OCI-LY7 (cell line): ENCODE measurements at regions not wholly inside any gene's neighbourhood (a gene's known extent, or its start where the extent isn't known, plus 50 kb on each side); places are given as distances from the start of the nearest gene placed in this dataset.

Source experiments
- BruUV-seq: library from RNA; stranded (reverse); fragments of 400-500 nt; replicated peaks from 2 replicates; lab custom pipeline; 2021; lab: Mats Ljungman, UMichigan
- CTCF ChIA-PET: fragments of 300-600 bp; sonication (Branson Sonifier 250); formaldehyde crosslinking; loops from one replicate; lab custom pipeline; 2022; ENCODE audit warnings: antibody characterized with exemption; ENCODE audit not compliant: unreplicated experiment; lab: Charles Lee
- POLR2A ChIA-PET: fragments of 300-600 bp; sonication (Branson Sonifier 250); formaldehyde crosslinking; loops from one replicate; lab custom pipeline; 2022; ENCODE audit warnings: antibody characterized with exemption; lab: Charles Lee
- DNase-seq: peaks from one replicate; pipeline ENCODE4 v3.0.0-alpha.2; 2015; ENCODE audit warnings: low spot score
- H2AFZ ChIP-seq: fragments of 200-600 bp; sonication (generic), shearing (Covaris generic); 2 replicates; pipeline ENCODE4 v1.6.1; 2014; ENCODE audit warnings: mild to moderate bottlenecking, antibody characterized with exemption, low read length, moderate library complexity
- H3K27ac ChIP-seq: fragments of 200-600 bp; sonication (generic); 2 replicates; pipeline ENCODE4 v1.5.1; 2014; ENCODE audit warnings: mixed run types, low read depth, mild to moderate bottlenecking, moderate library complexity, low read length, inconsistent platforms; ENCODE audit not compliant: poor library complexity, severe bottlenecking
- H3K36me3 ChIP-seq: fragments of 200-600 bp; sonication (generic); 2 replicates; pipeline ENCODE4 v1.6.1; 2014; ENCODE audit warnings: mild to moderate bottlenecking, antibody characterized with exemption, low read length, moderate library complexity, mixed read lengths; ENCODE audit not compliant: insufficient read depth
- H3K4me1 ChIP-seq: fragments of 200-600 bp; sonication (generic); 2 replicates; pipeline ENCODE4 v1.5.1; 2014; ENCODE audit warnings: mild to moderate bottlenecking, low read length; ENCODE audit not compliant: insufficient read depth, poor library complexity, severe bottlenecking
- H3K4me2 ChIP-seq: fragments of 200-600 bp; sonication (generic); 2 replicates; pipeline ENCODE4 v1.6.1; 2014; ENCODE audit warnings: mild to moderate bottlenecking, low read length
- H3K4me3 ChIP-seq: fragments of 200-600 bp; sonication (generic); 2 replicates; pipeline ENCODE4 v1.5.1; 2014; ENCODE audit warnings: mild to moderate bottlenecking, low read depth, low read length; ENCODE audit not compliant: poor library complexity, severe bottlenecking
- H3K79me2 ChIP-seq: fragments of 200-600 bp; sonication (generic); 2 replicates; pipeline ENCODE4 v1.6.1; 2016; ENCODE audit warnings: low read depth, mild to moderate bottlenecking, low read length, moderate library complexity, mixed read lengths; ENCODE audit not compliant: insufficient read depth
- H3K9me2 ChIP-seq: fragments of 200-600 bp; sonication (generic); 2 replicates; pipeline ENCODE4 v1.6.1; 2016; ENCODE audit warnings: mild to moderate bottlenecking, low read length, mixed read lengths; ENCODE audit not compliant: insufficient read depth
- H3K9me3 ChIP-seq: fragments of 200-600 bp; sonication (generic); 2 replicates; pipeline ENCODE4 v1.6.1; 2014; ENCODE audit warnings: mild to moderate bottlenecking, mixed run types, low read length, mixed read lengths
- H4K20me1 ChIP-seq: fragments of 200-600 bp; sonication (generic); 2 replicates; pipeline ENCODE4 v1.6.1; 2014; ENCODE audit warnings: mild to moderate bottlenecking, antibody characterized with exemption, low read length, moderate library complexity, mixed read lengths; ENCODE audit not compliant: insufficient read depth
- EZH2phosphoT487 ChIP-seq: fragments of 200-600 bp; sonication (generic); IDR thresholded peaks from 2 replicates; pipeline ENCODE4 v1.6.1; 2018; ENCODE audit warnings: low read depth, borderline replicate concordance, mild to moderate bottlenecking, mixed run types, antibody characterized with exemption, low read length, moderate library complexity, mixed read lengths
- intact Hi-C: fragments of 100-400 bp; cut with micrococcal nuclease; formaldehyde crosslinking; loops from one replicate; pipeline ENCODE4 v1.10.0; 2022; ENCODE audit not compliant: unreplicated experiment
- TF ChIP-seq, protein P1 (sequence below): fragments of 200-600 bp; sonication (generic); conservative IDR thresholded peaks from 2 replicates; pipeline ENCODE4 v1.5.1; 2014; ENCODE audit warnings: mild to moderate bottlenecking, antibody characterized with exemption, low read length, moderate library complexity, mixed read lengths

- intact Hi-C loops: no loop called here
- ChIA-PET POLR2A (no interaction called here), CTCF (no interaction called here)
- Histone ChIP-seq H3K4me3 (no peak overlapping the region), H4K20me1 (no peaks in the 10 kb centered on the region), H3K79me2 (no peaks in the 10 kb centered on the region), H3K36me3 (no peaks in the 10 kb centered on the region), H3K9me3 (no peaks in the 10 kb centered on the region), H3K4me1 (no peaks in the 10 kb centered on the region), H3K9me2 (no peaks in the 10 kb centered on the region), H3K4me2 (no peak overlapping the region), H3K27ac (no peak overlapping the region), H2AFZ (no peak overlapping the region)
- no peak for TF ChIP-seq EZH2phosphoT487
- TF ChIP-seq, protein P1, sequence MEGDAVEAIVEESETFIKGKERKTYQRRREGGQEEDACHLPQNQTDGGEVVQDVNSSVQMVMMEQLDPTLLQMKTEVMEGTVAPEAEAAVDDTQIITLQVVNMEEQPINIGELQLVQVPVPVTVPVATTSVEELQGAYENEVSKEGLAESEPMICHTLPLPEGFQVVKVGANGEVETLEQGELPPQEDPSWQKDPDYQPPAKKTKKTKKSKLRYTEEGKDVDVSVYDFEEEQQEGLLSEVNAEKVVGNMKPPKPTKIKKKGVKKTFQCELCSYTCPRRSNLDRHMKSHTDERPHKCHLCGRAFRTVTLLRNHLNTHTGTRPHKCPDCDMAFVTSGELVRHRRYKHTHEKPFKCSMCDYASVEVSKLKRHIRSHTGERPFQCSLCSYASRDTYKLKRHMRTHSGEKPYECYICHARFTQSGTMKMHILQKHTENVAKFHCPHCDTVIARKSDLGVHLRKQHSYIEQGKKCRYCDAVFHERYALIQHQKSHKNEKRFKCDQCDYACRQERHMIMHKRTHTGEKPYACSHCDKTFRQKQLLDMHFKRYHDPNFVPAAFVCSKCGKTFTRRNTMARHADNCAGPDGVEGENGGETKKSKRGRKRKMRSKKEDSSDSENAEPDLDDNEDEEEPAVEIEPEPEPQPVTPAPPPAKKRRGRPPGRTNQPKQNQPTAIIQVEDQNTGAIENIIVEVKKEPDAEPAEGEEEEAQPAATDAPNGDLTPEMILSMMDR: no peak
- BruUV-seq: no TSS peak
- DNase-seq: no peak
These were observed 103.3 kb upstream of the SLC45A1 start for GRCh38 chr1:8214501-8215173.

GRCh38 chr1:8213676-8214075 is 104.2 kb upstream of the SLC45A1 start:
- H2AFZ ChIP-seq: no peak overlapping the region
- intact Hi-C loops: no loop called here

DNA sequence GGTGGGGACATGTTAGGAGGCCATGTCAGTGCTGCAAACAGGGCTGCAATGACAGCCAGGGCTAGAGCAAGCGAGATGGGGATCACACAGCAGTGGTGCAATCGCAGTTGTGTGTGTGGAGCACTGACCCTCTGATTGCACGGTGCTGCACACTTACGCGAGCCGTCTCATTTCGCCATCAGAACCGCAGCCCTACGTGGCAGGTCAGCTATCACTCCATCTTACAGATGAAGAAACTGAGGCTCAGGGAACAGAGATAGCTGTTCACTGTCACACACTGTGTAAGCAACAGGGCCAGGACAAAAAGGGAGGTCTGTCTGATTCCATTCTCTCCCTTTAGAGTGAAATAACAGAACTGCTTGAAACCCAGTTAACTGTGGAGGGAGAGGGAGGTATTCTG is 104.8 kb upstream of the SLC45A1 start:
- no peak overlapping the region for H2AFZ ChIP-seq
- ChIA-PET CTCF (no interaction called here), POLR2A (interaction anchor here (0.8 kb wide), 1 partner anchor 11 kb away, joined by 3 read pairs; no protein-coding TSS in a partner anchor)
- no peak overlapping the region for H3K4me3 ChIP-seq
- intact Hi-C loops: no loop called here
- H3K79me2 ChIP-seq: no peaks in the 10 kb centered on the region
- H3K36me3 ChIP-seq: no peaks in the 10 kb centered on the region
- H3K9me3 ChIP-seq: no peaks in the 10 kb centered on the region
- no TSS peak for BruUV-seq
- no peaks in the 10 kb centered on the region for H4K20me1 ChIP-seq
- no peak overlapping the region for H3K27ac ChIP-seq
- H3K4me1 ChIP-seq: no peaks in the 10 kb centered on the region
- no peak for DNase-seq
- no peaks in the 10 kb centered on the region for H3K9me2 ChIP-seq
- no peak overlapping the region for H3K4me2 ChIP-seq
- TF ChIP-seq, protein P1: no peak
- no peak for TF ChIP-seq EZH2phosphoT487

More at GRCh38 chr1:8213676-8214075, 104.2 kb upstream of the SLC45A1 start:
- DNase-seq: no peak
- TF ChIP-seq EZH2phosphoT487: no peak
- TF ChIP-seq, protein P1: no peak
- POLR2A ChIA-PET: no interaction called here
- BruUV-seq: no TSS peak
- Histone ChIP-seq H3K27ac (no peak overlapping the region), H3K4me2 (no peak overlapping the region), H3K4me3 (no peak overlapping the region), H3K9me3 (no peaks in the 10 kb centered on the region), H3K36me3 (no peaks in the 10 kb centered on the region), H3K79me2 (no peaks in the 10 kb centered on the region), H3K9me2 (no peaks in the 10 kb centered on the region), H4K20me1 (no peaks in the 10 kb centered on the region), H3K4me1 (no peaks in the 10 kb centered on the region)
- CTCF ChIA-PET: no interaction called here
